Naive thymus-derived CD4-positive, alpha-beta T cell (primary cell): ENCODE measurements at regions not wholly inside any gene's neighbourhood (a gene's known extent, or its start where the extent isn't known, plus 50 kb on each side); places are given as distances from the start of the nearest gene placed in this dataset.

Experiments used
- ATAC-seq: fragments of 150-1000 bp; cut with Tn5 transposase; 2 replicates; pipeline ENCODE4 v1.10.0; 2021; ENCODE audit warnings: mild to moderate bottlenecking, moderate library complexity
- CTCF ChIA-PET: fragments of 350-600 bp; sonication (Branson Sonifier 250); formaldehyde crosslinking; loops from one replicate; lab custom pipeline; 2021; ENCODE audit warnings: antibody characterized with exemption; lab: Charles Lee
- POLR2A ChIA-PET: fragments of 350-600 bp; sonication (Branson Sonifier 250); formaldehyde crosslinking; loops from one replicate; lab custom pipeline; 2021; ENCODE audit warnings: antibody characterized with exemption, inconsistent platforms; lab: Charles Lee
- DNase-seq, 9 donors: peaks; one replicate each; pipeline versions ENCODE4 v3.0.0 to v3.0.0-alpha.2; 2020 to 2022; ENCODE audit warnings: mixed read lengths in 1 of 9
- H3K27ac ChIP-seq: one replicate; pipeline ENCODE4 v1.7.0; 2013; ENCODE audit warnings: mild to moderate bottlenecking, low read depth, low read length, moderate library complexity
- H3K27me3 ChIP-seq, 2 donors: one replicate each; pipeline ENCODE4 v1.7.0; 2013; ENCODE audit warnings: low read length in 2 of 2, mild to moderate bottlenecking in 2 of 2, moderate library complexity in 2 of 2; ENCODE audit not compliant: control insufficient read depth in 2 of 2, insufficient read depth in 2 of 2
- H3K36me3 ChIP-seq, 3 experiments: 1 replicate in 2 of 3; 2 replicates in 1 of 3; pipeline ENCODE4 v1.7.0; 2013; ENCODE audit warnings: low read length in 3 of 3, mild to moderate bottlenecking in 3 of 3, moderate library complexity in 1 of 3; ENCODE audit not compliant: insufficient read depth in 3 of 3, control insufficient read depth in 2 of 3
- H3K4me1 ChIP-seq, 2 donors: one replicate each; pipeline ENCODE4 v1.7.0; 2013; ENCODE audit warnings: low read length in 2 of 2, mild to moderate bottlenecking in 2 of 2, moderate library complexity in 1 of 2; ENCODE audit not compliant: control insufficient read depth in 2 of 2, insufficient read depth in 2 of 2
- H3K4me3 ChIP-seq: 2 replicates; pipeline ENCODE4 v1.7.0; 2013; ENCODE audit warnings: mild to moderate bottlenecking, low read length
- H3K9me3 ChIP-seq, 3 experiments: 1 replicate in 2 of 3; 2 replicates in 1 of 3; pipeline ENCODE4 v1.7.0; 2013; ENCODE audit warnings: low read length in 3 of 3; ENCODE audit not compliant: control insufficient read depth in 2 of 3
- H3K27ac Mint-ChIP-seq, 9 donors: one replicate each; pipeline ENCODE4 v1.8.0; 2020 to 2022; ENCODE audit warnings: mixed read lengths in 9 of 9, mild to moderate bottlenecking in 8 of 9, moderate library complexity in 5 of 9, inconsistent platforms in 2 of 9
- H3K27me3 Mint-ChIP-seq, 5 donors: one replicate each; pipeline ENCODE4 v1.8.0; 2021 to 2022; ENCODE audit warnings: mixed read lengths in 5 of 5, mild to moderate bottlenecking in 1 of 5
- H3K36me3 Mint-ChIP-seq, 5 donors: one replicate each; pipeline ENCODE4 v1.8.0; 2020 to 2022; ENCODE audit warnings: mixed read lengths in 5 of 5, mild to moderate bottlenecking in 3 of 5, inconsistent platforms in 1 of 5
- H3K4me1 Mint-ChIP-seq, 7 donors: one replicate each; pipeline ENCODE4 v1.8.0; 2020 to 2022; ENCODE audit warnings: mixed read lengths in 7 of 7, mild to moderate bottlenecking in 3 of 7, inconsistent platforms in 1 of 7
- H3K4me3 Mint-ChIP-seq, 10 donors: one replicate each; pipeline ENCODE4 v1.8.0; 2020 to 2022; ENCODE audit warnings: mild to moderate bottlenecking in 10 of 10, mixed read lengths in 10 of 10, moderate library complexity in 6 of 10, inconsistent platforms in 2 of 10
- H3K9me3 Mint-ChIP-seq, 11 donors: one replicate each; pipeline ENCODE4 v1.8.0; 2020 to 2022; ENCODE audit warnings: mixed read lengths in 11 of 11, mild to moderate bottlenecking in 4 of 11, inconsistent platforms in 1 of 11, moderate library complexity in 1 of 11
- intact Hi-C, 2 donors: fragments of 100-400 bp; cut with micrococcal nuclease; formaldehyde crosslinking; loops; one replicate each; pipeline ENCODE4 v1.15.1; 2023

GRCh38 chr6:106751501-106752252 is 122.3 kb downstream of the QRSL1 start:
- peaks cover 0 to 27% (median 9%) of the 10 kb centered on the region in 5 donors for H3K27me3 Mint-ChIP-seq
- Histone ChIP-seq H3K27me3 (no peaks in the 10 kb centered on the region), H3K9me3 (no peaks in the 10 kb centered on the region), H3K27ac (no peak overlapping the region), H3K36me3 (no peaks in the 10 kb centered on the region), H3K4me1 (no peaks in the 10 kb centered on the region), H3K4me3 (no peak overlapping the region)
- ChIA-PET POLR2A (no interaction called here), CTCF (no interaction called here)
- no peaks in the 10 kb centered on the region for H3K9me3 Mint-ChIP-seq
- no peaks in the 10 kb centered on the region for H3K36me3 Mint-ChIP-seq
- no peaks in the 10 kb centered on the region for H3K4me1 Mint-ChIP-seq
- intact Hi-C loops: no loop called here
- H3K4me3 Mint-ChIP-seq: no peak overlapping the region
- H3K27ac Mint-ChIP-seq: no peak overlapping the region
- DNase-seq: no peak
- no peak for ATAC-seq

- Histone ChIP-seq H3K4me1 (no peaks in the 10 kb centered on the region), H3K4me3 (no peak overlapping the region), H3K27ac (no peak overlapping the region), H3K36me3 (no peaks in the 10 kb centered on the region), H3K9me3 (no peaks in the 10 kb centered on the region), H3K27me3 (no peaks in the 10 kb centered on the region)
- ChIA-PET CTCF (no interaction called here), POLR2A (no interaction called here)
- no peaks in the 10 kb centered on the region for H3K4me1 Mint-ChIP-seq
- H3K4me3 Mint-ChIP-seq: no peak overlapping the region
- H3K27me3 Mint-ChIP-seq: peaks cover 0 to 27% (median 9%) of the 10 kb centered on the region in 5 donors
- H3K36me3 Mint-ChIP-seq: no peaks in the 10 kb centered on the region
- DNase-seq (no peak), ATAC-seq (no peak)
- intact Hi-C loops: no loop called here
- no peak overlapping the region for H3K27ac Mint-ChIP-seq
- H3K9me3 Mint-ChIP-seq: no peaks in the 10 kb centered on the region
These were observed 121.6 kb downstream of the QRSL1 start for GRCh38 chr6:106750946-106751345.

GRCh38 chr6:106750142-106750918 is 121.0 kb downstream of the QRSL1 start:
- no peak overlapping the region for H3K27ac ChIP-seq
- Mint-ChIP-seq H3K36me3 (no peaks in the 10 kb centered on the region), H3K9me3 (no peaks in the 10 kb centered on the region), H3K4me3 (no peak overlapping the region), H3K27me3 (peaks cover 5 to 31% (median 11%) of the 10 kb centered on the region in 5 donors), H3K4me1 (no peaks in the 10 kb centered on the region), H3K27ac (no peak overlapping the region)
- ATAC-seq (no peak), DNase-seq (no peak)
- no peaks in the 10 kb centered on the region for H3K27me3 ChIP-seq
- H3K36me3 ChIP-seq: no peaks in the 10 kb centered on the region
- H3K9me3 ChIP-seq: no peaks in the 10 kb centered on the region
- H3K4me1 ChIP-seq: no peaks in the 10 kb centered on the region
- ChIA-PET CTCF (no interaction called here), POLR2A (no interaction called here)
- intact Hi-C loops: no loop called here
- H3K4me3 ChIP-seq: no peak overlapping the region

GRCh38 chr6:106749609-106750008 is 120.2 kb downstream of the QRSL1 start:
- DNase-seq: no peak
- intact Hi-C loops: no loop called here
- no peaks in the 10 kb centered on the region for H3K36me3 ChIP-seq
- H3K9me3 ChIP-seq: no peaks in the 10 kb centered on the region
- H3K27me3 Mint-ChIP-seq: peaks cover 5 to 29% (median 11%) of the 10 kb centered on the region in 5 donors
- H3K4me1 ChIP-seq: no peaks in the 10 kb centered on the region
- H3K27ac Mint-ChIP-seq: no peak overlapping the region
- H3K4me3 ChIP-seq: no peak overlapping the region
- CTCF ChIA-PET: no interaction called here
- no peak for ATAC-seq
- H3K27ac ChIP-seq: no peak overlapping the region
- no peaks in the 10 kb centered on the region for H3K9me3 Mint-ChIP-seq
- no peaks in the 10 kb centered on the region for H3K27me3 ChIP-seq
- POLR2A ChIA-PET: no interaction called here
- no peak overlapping the region for H3K4me3 Mint-ChIP-seq
- H3K36me3 Mint-ChIP-seq: no peaks in the 10 kb centered on the region
- no peaks in the 10 kb centered on the region for H3K4me1 Mint-ChIP-seq

GRCh38 chr6:106748547-106749207 is 119.3 kb downstream of the QRSL1 start:
- no peaks in the 10 kb centered on the region for H3K4me1 ChIP-seq
- Mint-ChIP-seq H3K27me3 (peaks cover 5 to 38% (median 20%) of the 10 kb centered on the region in 5 donors), H3K4me3 (no peak overlapping the region), H3K9me3 (peaks cover 0 to 5% (median 0%) of the 10 kb centered on the region in 11 donors), H3K4me1 (no peaks in the 10 kb centered on the region), H3K27ac (no peak overlapping the region), H3K36me3 (no peaks in the 10 kb centered on the region)
- ATAC-seq (no peak), DNase-seq (no peak)
- no peak overlapping the region for H3K4me3 ChIP-seq
- intact Hi-C loops: no loop called here
- H3K27me3 ChIP-seq: no peaks in the 10 kb centered on the region
- ChIA-PET CTCF (no interaction called here), POLR2A (no interaction called here)
- no peaks in the 10 kb centered on the region for H3K9me3 ChIP-seq
- no peak overlapping the region for H3K27ac ChIP-seq
- no peaks in the 10 kb centered on the region for H3K36me3 ChIP-seq

GRCh38 chr6:106747139-106747538 is 117.8 kb downstream of the QRSL1 start:
- Histone ChIP-seq H3K36me3 (no peaks in the 10 kb centered on the region), H3K9me3 (no peaks in the 10 kb centered on the region), H3K4me1 (no peaks in the 10 kb centered on the region), H3K27me3 (no peaks in the 10 kb centered on the region), H3K4me3 (no peak overlapping the region), H3K27ac (no peak overlapping the region)
- DNase-seq: no peak
- Mint-ChIP-seq H3K9me3 (peaks cover 0 to 5% (median 0%) of the 10 kb centered on the region in 11 donors), H3K4me1 (no peaks in the 10 kb centered on the region), H3K27me3 (peaks cover 5 to 26% (median 18%) of the 10 kb centered on the region in 5 donors), H3K27ac (no peak overlapping the region), H3K36me3 (no peaks in the 10 kb centered on the region), H3K4me3 (no peak overlapping the region)
- ChIA-PET CTCF (no interaction called here), POLR2A (no interaction called here)
- intact Hi-C loops: no loop called here
- ATAC-seq: no peak
